Gastrocnemius medialis (tissue), 4 donors: ENCODE measurements at regions not wholly inside any gene's neighbourhood (a gene's known extent, or its start where the extent isn't known, plus 50 kb on each side); places are given as distances from the start of the nearest gene placed in this dataset.

ENCODE experiments used
- POLR2A ChIP-seq, 2 donors: fragments of 450-650 bp; IDR thresholded peaks; one replicate each; pipeline ENCODE4 v1.6.1; 2017; ENCODE audit warnings: antibody characterized with exemption in 2 of 2, mild to moderate bottlenecking in 2 of 2, moderate library complexity in 2 of 2
- TF ChIP-seq, protein P1 (sequence below), 5 experiments: fragments of 450-650 bp in 3 of 5; fragments of 200-600 bp in 2 of 5; sonication (generic) in 2 of 5; IDR thresholded peaks in 4 of 5; conservative IDR thresholded peaks in 1 of 5; 1 replicate in 4 of 5; 2 replicates in 1 of 5; pipeline ENCODE4 v1.5.1; 2016 to 2019; ENCODE audit warnings: antibody characterized with exemption in 5 of 5, mild to moderate bottlenecking in 3 of 5, moderate library complexity in 3 of 5

DNA sequence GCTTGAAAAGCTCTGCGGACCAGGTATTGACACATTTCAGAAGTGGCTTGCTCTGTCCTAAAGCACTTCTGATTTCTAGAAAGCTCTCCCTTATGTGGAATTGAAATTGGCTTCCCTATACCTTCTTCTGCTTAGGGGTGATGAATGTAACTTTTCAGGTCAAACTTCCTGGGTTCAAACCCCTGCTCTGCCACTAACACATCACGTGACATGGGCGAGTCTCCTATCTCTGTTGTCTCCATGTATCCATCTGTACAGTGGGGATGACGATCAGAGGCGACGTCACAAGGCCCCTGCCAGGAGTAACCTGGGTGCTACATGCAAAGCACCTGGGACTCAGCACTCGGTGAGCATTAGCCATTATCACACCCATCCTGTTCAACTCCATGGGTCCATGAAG is 73.7 kb upstream of the PIWIL1 start:
- TF ChIP-seq, protein P1, sequence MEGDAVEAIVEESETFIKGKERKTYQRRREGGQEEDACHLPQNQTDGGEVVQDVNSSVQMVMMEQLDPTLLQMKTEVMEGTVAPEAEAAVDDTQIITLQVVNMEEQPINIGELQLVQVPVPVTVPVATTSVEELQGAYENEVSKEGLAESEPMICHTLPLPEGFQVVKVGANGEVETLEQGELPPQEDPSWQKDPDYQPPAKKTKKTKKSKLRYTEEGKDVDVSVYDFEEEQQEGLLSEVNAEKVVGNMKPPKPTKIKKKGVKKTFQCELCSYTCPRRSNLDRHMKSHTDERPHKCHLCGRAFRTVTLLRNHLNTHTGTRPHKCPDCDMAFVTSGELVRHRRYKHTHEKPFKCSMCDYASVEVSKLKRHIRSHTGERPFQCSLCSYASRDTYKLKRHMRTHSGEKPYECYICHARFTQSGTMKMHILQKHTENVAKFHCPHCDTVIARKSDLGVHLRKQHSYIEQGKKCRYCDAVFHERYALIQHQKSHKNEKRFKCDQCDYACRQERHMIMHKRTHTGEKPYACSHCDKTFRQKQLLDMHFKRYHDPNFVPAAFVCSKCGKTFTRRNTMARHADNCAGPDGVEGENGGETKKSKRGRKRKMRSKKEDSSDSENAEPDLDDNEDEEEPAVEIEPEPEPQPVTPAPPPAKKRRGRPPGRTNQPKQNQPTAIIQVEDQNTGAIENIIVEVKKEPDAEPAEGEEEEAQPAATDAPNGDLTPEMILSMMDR (IDR thresholded peaks at IDR 0.05 in 4 of 5, conservative IDR thresholded peaks at IDR 0.05 in 1 of 5), result no peak
- no peak for TF ChIP-seq POLR2A (IDR thresholded peaks at IDR 0.05)
